ENCODE measurements at regions not wholly inside any gene's neighbourhood (a gene's known extent, or its start where the extent isn't known, plus 50 kb on each side); places are given as distances from the start of the nearest gene placed in this dataset.

DNA sequence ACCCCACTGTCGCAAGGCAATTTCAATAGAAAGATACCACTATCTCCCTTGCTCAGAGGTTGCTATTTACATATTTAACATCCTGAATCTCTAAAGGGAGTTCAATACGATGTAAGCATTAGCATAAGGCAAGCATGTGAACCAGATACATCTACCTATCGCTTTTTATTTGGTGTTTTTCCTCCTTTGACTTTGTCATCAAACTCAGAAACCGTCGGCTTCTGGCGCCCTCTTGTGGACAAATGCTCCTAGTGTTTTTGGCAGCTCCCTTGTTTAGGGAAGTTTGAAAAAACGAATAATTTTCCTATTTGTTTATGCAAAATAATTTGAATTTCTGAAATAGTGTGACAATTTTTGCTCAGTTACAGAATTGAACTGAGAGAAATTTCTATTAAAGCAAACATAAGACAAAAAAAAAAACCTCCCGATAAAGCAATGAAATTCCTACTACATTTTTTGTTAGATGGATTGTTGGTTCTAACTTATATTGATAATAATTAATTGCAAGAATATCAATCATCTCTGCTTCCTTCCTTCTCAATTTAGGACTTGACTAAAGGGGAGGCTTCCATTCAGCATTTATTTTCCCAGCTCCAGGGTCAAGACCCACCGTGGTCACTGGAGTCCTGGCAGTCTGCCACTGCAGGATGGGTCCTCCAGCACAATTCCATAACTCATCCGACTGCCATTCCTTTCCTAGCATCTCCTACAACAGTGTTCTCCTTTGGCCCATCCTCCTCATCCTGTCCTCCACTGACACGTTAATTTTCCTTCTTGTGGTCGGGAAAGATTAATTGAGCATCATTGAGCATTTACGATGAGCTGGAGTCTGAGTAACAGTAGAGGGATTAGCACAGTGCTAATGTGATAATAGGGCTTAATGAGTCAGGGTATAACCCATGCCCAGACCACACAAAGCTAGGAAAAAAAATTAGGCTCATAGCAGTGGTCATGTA, 131.8 kb upstream of the CHD1 start:
- Histone ChIP-seq H3K4me1 (ENCODE audit: insufficient read depth, low read length, poor library complexity, severe bottlenecking) (no peaks in the 10 kb centered on the region), H3K9me2 (ENCODE audit: insufficient read depth, low read length) (no peaks in the 10 kb centered on the region), H3K36me3 (ENCODE audit: insufficient read depth, low read length) (no peaks in the 10 kb centered on the region), H4K20me1 (ENCODE audit: insufficient read depth, low read length) (no peaks in the 10 kb centered on the region; the same call in 1 of the 2 replicates), H3K79me2 (ENCODE audit: insufficient read depth, low read depth, low read length) (no peaks in the 10 kb centered on the region), H3K9me3 (ENCODE audit: low read length) (no peaks in the 10 kb centered on the region), H3K4me2 (ENCODE audit: low read length) (peak overlapping the region; percentile 4; the same call in 1 of the 2 replicates), H3K4me3 (ENCODE audit: low read depth, low read length, poor library complexity, severe bottlenecking) (no peak overlapping the region), H3K27ac (ENCODE audit: low read depth, low read length, poor library complexity, severe bottlenecking) (no peak overlapping the region), H2AFZ (ENCODE audit: low read length) (no peak overlapping the region)
- ChIA-PET POLR2A (interaction anchor here (0.6 to 1.7 kb wide), 2 partner anchors 10 to 24 kb away, joined by 3 to 4 read pairs; no protein-coding TSS in a partner anchor), CTCF (ENCODE audit: unreplicated experiment) (interaction anchor here (0.6 kb wide), 1 partner anchor 17 kb away, joined by 3 read pairs; no protein-coding TSS in a partner anchor)
- TF ChIP-seq, protein P1, sequence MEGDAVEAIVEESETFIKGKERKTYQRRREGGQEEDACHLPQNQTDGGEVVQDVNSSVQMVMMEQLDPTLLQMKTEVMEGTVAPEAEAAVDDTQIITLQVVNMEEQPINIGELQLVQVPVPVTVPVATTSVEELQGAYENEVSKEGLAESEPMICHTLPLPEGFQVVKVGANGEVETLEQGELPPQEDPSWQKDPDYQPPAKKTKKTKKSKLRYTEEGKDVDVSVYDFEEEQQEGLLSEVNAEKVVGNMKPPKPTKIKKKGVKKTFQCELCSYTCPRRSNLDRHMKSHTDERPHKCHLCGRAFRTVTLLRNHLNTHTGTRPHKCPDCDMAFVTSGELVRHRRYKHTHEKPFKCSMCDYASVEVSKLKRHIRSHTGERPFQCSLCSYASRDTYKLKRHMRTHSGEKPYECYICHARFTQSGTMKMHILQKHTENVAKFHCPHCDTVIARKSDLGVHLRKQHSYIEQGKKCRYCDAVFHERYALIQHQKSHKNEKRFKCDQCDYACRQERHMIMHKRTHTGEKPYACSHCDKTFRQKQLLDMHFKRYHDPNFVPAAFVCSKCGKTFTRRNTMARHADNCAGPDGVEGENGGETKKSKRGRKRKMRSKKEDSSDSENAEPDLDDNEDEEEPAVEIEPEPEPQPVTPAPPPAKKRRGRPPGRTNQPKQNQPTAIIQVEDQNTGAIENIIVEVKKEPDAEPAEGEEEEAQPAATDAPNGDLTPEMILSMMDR (conservative IDR thresholded peaks at IDR 0.05; ENCODE audit: low read length): peak; percentile 99
- TF ChIP-seq EZH2phosphoT487 (IDR thresholded peaks at IDR 0.05; ENCODE audit: borderline replicate concordance, low read depth, low read length): no peak
- no TSS peak for BruUV-seq (replicated peaks)
- DNase-seq (ENCODE audit: low spot score): peak; percentile 66
- intact Hi-C loops (cut with micrococcal nuclease; ENCODE audit: unreplicated experiment): loop anchor here (1.0 kb wide), 1 partner anchor 154 kb away; no protein-coding TSS in a partner anchor

DNA sequence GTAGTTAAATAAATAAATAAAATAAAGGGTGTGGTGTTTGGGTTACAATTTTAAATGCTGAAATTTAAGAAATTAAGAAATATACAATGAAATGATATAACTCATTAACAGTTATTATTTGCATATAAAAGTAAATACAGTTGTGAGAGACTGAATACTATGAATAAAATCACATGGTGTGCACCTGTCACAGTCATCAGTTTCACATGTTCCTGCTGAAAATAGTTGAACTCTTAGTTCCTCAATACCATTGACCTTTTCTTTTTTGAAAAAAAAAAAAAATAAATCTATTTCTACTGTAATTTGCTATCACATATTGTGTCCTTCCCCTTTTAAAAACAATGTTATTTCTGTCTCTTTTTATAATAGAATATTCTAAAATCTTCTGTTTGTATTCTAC, 130.9 kb upstream of the CHD1 start:
- POLR2A ChIA-PET: interaction anchor here (0.6 to 1.7 kb wide), 2 partner anchors 9 to 23 kb away, joined by 3 to 4 read pairs; no protein-coding TSS in a partner anchor
- DNase-seq (ENCODE audit: low spot score): peak; percentile 3

More for the DNA sequence above, 130.9 kb upstream of the CHD1 start:
- Histone ChIP-seq H4K20me1 (ENCODE audit: insufficient read depth, low read length) (no peaks in the 10 kb centered on the region), H3K4me3 (ENCODE audit: low read depth, low read length, poor library complexity, severe bottlenecking) (no peak overlapping the region), H3K36me3 (ENCODE audit: insufficient read depth, low read length) (no peaks in the 10 kb centered on the region), H3K4me1 (ENCODE audit: insufficient read depth, low read length, poor library complexity, severe bottlenecking) (no peaks in the 10 kb centered on the region), H2AFZ (ENCODE audit: low read length) (no peak overlapping the region), H3K27ac (ENCODE audit: low read depth, low read length, poor library complexity, severe bottlenecking) (no peak overlapping the region), H3K9me2 (ENCODE audit: insufficient read depth, low read length) (no peaks in the 10 kb centered on the region), H3K4me2 (ENCODE audit: low read length) (peak overlapping the region; percentile 4; the same call in 1 of the 2 replicates), H3K79me2 (ENCODE audit: insufficient read depth, low read depth, low read length) (no peaks in the 10 kb centered on the region), H3K9me3 (ENCODE audit: low read length) (no peaks in the 10 kb centered on the region)
- intact Hi-C loops (cut with micrococcal nuclease; ENCODE audit: unreplicated experiment): loop anchor here (1.0 kb wide), 1 partner anchor 153 kb away; no protein-coding TSS in a partner anchor
- no peak for TF ChIP-seq EZH2phosphoT487 (IDR thresholded peaks at IDR 0.05; ENCODE audit: borderline replicate concordance, low read depth, low read length)
- TF ChIP-seq, protein P1 (conservative IDR thresholded peaks at IDR 0.05; ENCODE audit: low read length): no peak
- no TSS peak for BruUV-seq (replicated peaks)
- CTCF ChIA-PET (ENCODE audit: unreplicated experiment): no interaction called here
